ENCODE measurements at regions not wholly inside any gene's neighbourhood (a gene's known extent, or its start where the extent isn't known, plus 50 kb on each side); places are given as distances from the start of the nearest gene placed in this dataset.

- TF ChIP-seq CEBPB (IDR thresholded peaks at IDR 0.05; ENCODE audit: low read depth, low read length) (no peak), EZH2 (IDR thresholded peaks at IDR 0.05; ENCODE audit: low read depth, low read length, severe bottlenecking) (no peak), POLR2A (IDR thresholded peaks at IDR 0.05; ENCODE audit: control extremely low read depth in 1 of 2, low read depth in 2 of 2, low read length in 2 of 2) (no peak), MAX (IDR thresholded peaks at IDR 0.05) (no peak)
- TF ChIP-seq, protein P1, sequence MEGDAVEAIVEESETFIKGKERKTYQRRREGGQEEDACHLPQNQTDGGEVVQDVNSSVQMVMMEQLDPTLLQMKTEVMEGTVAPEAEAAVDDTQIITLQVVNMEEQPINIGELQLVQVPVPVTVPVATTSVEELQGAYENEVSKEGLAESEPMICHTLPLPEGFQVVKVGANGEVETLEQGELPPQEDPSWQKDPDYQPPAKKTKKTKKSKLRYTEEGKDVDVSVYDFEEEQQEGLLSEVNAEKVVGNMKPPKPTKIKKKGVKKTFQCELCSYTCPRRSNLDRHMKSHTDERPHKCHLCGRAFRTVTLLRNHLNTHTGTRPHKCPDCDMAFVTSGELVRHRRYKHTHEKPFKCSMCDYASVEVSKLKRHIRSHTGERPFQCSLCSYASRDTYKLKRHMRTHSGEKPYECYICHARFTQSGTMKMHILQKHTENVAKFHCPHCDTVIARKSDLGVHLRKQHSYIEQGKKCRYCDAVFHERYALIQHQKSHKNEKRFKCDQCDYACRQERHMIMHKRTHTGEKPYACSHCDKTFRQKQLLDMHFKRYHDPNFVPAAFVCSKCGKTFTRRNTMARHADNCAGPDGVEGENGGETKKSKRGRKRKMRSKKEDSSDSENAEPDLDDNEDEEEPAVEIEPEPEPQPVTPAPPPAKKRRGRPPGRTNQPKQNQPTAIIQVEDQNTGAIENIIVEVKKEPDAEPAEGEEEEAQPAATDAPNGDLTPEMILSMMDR (IDR thresholded peaks at IDR 0.05; ENCODE audit: control extremely low read depth in 1 of 3, insufficient read depth in 1 of 3, low read depth in 1 of 3, low read length in 3 of 3), result no peak
These were observed 184.2 kb upstream of the SPTLC3 start for GRCh38 chr20:12824328-12825225.

All from H1 (cell line).